Right cardiac atrium (tissue), 5 donors: ENCODE measurements at regions not wholly inside any gene's neighbourhood (a gene's known extent, or its start where the extent isn't known, plus 50 kb on each side); places are given as distances from the start of the nearest gene placed in this dataset.

Experiments used
- ATAC-seq, 2 donors: fragments of 200-7000 bp; cut with Tn5 transposase; one replicate each; pipeline versions ENCODE4 v1.8.0 to v1.9.1; 2020; ENCODE audit warnings: moderate library complexity in 2 of 2, mild to moderate bottlenecking in 1 of 2
- DNase-seq, 3 donors: peaks; one replicate each; pipeline ENCODE4 v3.0.0-alpha.2; 2020
- H3K27ac ChIP-seq: one replicate; pipeline ENCODE4 v1.5.1; 2013; ENCODE audit warnings: mild to moderate bottlenecking, low read length, control low read depth, moderate library complexity
- H3K27me3 ChIP-seq: one replicate; pipeline ENCODE4 v1.6.1; 2013; ENCODE audit not compliant: control insufficient read depth, insufficient read depth
- H3K4me1 ChIP-seq: one replicate; pipeline ENCODE4 v1.6.1; 2013; ENCODE audit warnings: low read length; ENCODE audit not compliant: control insufficient read depth, insufficient read depth
- H3K4me3 ChIP-seq: one replicate; pipeline ENCODE4 v1.5.1; 2013; ENCODE audit warnings: low read length, control low read depth
- H3K9me3 ChIP-seq: one replicate; pipeline ENCODE4 v1.6.1; 2013; ENCODE audit warnings: low read length; ENCODE audit not compliant: control insufficient read depth
- WGBS: extraction: QIAGEN DNeasy Blood & Tissue Kit; methylation state at CpG from one replicate; pipeline ENCODE4 v1.1.7; 2013; 5-methylcytosine and 5-hydroxymethylcytosine counted together
- intact Hi-C, 4 donors: fragments of 100-400 bp; cut with DNase I; formaldehyde crosslinking; loops; one replicate each; pipeline versions ENCODE4 v1.11.0 to v1.14.0; 2022 to 2023
- donor health status: healthy with polysubstance abuse.
- donor health status: DM: no; HTN: yes; CAD: no.
- donor health status: DM: no; HTN: no; CAD: no.
- donor health status: DM: no; HTN: yes; CAD: no; lungs with severe emphysema.
- donor health status: DM: yes; HTN: yes; CAD: no.

GRCh38 chr1:87439821-87440220 lies 111.1 kb downstream of the LMO4 start:
- WGBS: 84% methylated on average over 5 of the region's 5 CpGs
- H3K9me3 ChIP-seq: no peaks in the 10 kb centered on the region
- intact Hi-C loops: no loop called here

DNA sequence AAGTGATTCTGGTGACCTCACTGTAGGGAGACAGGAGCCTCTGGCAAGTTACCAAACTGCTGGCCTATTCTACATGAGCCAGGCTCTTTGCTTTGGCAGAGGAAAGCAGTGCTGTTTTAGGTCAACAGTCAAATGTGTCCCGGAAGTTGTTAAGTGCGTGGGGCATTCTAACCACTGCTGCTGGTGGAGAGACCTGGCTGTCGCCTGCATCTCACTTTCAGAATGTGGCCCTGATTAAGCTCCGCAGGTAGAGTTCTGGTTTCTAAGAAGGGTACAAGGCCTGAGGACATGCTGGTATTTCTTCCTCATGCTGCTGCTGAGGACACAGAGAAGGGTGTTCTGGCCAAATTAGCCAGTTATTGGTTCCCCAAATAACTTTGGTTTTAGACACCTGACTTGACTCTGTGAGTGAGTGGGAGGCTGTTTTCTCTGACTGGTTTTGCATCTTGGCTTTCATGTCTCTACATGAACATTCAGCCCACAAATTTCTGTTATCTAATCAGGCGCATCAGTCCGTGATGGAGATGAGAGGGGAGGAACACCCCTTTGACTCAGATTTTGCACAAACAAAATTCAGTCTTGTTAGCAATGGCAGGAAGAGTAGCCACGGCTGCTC lies 120.8 kb downstream of the LMO4 start:
- 54% methylated on average over 7 of the region's 7 CpGs for WGBS
- peak; percentile 89 to 90 for ATAC-seq
- intact Hi-C loops: no loop called here
- Histone ChIP-seq H3K27me3 (no peaks in the 10 kb centered on the region), H3K27ac (no peak overlapping the region), H3K4me3 (no peak overlapping the region), H3K4me1 (peaks cover 1% of the 10 kb centered on the region), H3K9me3 (no peaks in the 10 kb centered on the region)
- DNase-seq: peak; percentile 42 to 54 (median 48)

More at GRCh38 chr1:87439821-87440220, 111.1 kb downstream of the LMO4 start:
- Histone ChIP-seq H3K4me1 (no peaks in the 10 kb centered on the region), H3K27ac (no peak overlapping the region), H3K4me3 (no peak overlapping the region), H3K27me3 (no peaks in the 10 kb centered on the region)
- DNase-seq: no peak
- no peak for ATAC-seq

- intact Hi-C loops: no loop called here
- H3K27ac ChIP-seq: no peak overlapping the region
- no peak for DNase-seq
- peaks cover 1% of the 10 kb centered on the region for H3K4me1 ChIP-seq
- no peaks in the 10 kb centered on the region for H3K9me3 ChIP-seq
- no peaks in the 10 kb centered on the region for H3K27me3 ChIP-seq
- WGBS: 85% methylated on average over 5 of the region's 5 CpGs
- ATAC-seq: no peak
- no peak overlapping the region for H3K4me3 ChIP-seq
These were observed 121.5 kb downstream of the LMO4 start for GRCh38 chr1:87450136-87450535.

DNA sequence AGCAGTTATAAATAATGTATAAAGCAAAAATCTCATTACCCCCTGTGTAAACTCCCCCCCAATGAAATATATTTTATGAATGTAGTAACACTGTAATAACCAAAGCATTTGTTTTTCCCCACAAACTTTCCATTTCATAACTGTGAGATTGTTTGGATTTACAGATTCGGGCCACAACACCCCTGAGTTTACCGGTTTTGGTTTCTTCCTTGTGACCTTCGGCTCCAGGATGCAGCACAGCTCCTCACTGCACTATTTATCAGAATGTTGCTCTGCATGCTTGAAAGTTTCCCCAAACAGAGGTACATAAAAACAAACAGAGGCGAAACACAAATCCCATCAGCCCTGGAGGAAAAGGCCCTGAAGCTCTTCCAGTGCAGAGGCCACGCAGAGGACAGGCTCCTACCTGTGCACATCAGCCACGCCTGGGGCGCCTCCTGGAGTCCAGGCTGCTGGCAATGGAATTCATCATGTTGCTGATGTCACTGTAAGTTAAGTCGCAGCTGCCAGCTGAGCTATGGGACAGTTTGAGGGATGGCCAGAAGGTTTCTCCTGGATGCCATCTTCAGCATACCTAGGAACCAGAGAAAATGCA lies 122.0 kb downstream of the LMO4 start:
- Histone ChIP-seq H3K4me3 (no peak overlapping the region), H3K27me3 (no peaks in the 10 kb centered on the region), H3K27ac (no peak overlapping the region), H3K9me3 (no peaks in the 10 kb centered on the region), H3K4me1 (peaks cover 1% of the 10 kb centered on the region)
- no peak for ATAC-seq
- DNase-seq: no peak
- 84% methylated on average over 8 of the region's 8 CpGs for WGBS
- intact Hi-C loops: no loop called here

DNA sequence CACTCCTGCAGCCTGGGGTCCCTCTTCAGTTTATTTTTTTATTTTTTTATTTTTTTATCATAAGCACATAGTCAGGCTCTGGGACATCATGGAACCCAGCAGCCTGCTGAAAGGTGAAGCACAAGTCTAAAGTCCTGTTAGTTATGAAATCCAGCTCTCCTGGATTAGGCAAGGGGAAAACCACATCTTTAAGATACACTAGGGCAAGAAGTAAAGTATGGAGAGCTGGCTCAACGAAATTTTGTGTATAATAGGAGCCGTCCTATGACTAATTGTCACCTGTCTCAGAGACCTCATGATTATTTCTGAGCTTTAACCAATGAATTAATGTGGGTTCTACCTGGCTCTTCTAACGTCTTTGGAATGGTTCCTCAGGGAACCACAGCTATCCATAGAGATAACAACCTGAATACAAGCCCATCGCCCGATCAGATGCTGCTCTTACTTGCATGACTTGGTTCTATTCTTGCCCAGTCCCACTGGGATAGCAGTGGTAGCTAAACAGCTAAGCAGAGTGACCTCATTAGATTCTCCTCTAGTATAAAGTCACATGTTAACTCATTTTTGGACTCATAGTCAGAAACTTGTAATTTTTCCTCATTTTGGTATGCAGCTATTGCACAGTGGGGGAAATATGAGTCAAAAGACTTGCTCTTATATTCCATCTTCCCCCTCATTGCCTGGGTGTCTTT lies 122.7 kb downstream of the LMO4 start:
- Histone ChIP-seq H3K4me1 (peaks cover 1% of the 10 kb centered on the region), H3K27me3 (no peaks in the 10 kb centered on the region), H3K4me3 (no peak overlapping the region), H3K27ac (no peak overlapping the region), H3K9me3 (no peaks in the 10 kb centered on the region)
- peak; percentile 71 to 73 for ATAC-seq
- WGBS: 65% methylated on average over 5 of the region's 5 CpGs
- DNase-seq: no peak
- intact Hi-C loops: no loop called here

GRCh38 chr1:87452648-87453047 lies 124.0 kb downstream of the LMO4 start:
- no peaks in the 10 kb centered on the region for H3K27me3 ChIP-seq
- intact Hi-C loops: no loop called here
- H3K27ac ChIP-seq: no peak overlapping the region
- H3K9me3 ChIP-seq: no peaks in the 10 kb centered on the region
- ATAC-seq: no peak
- peaks cover 1% of the 10 kb centered on the region for H3K4me1 ChIP-seq
- no peak overlapping the region for H3K4me3 ChIP-seq
- DNase-seq: no peak

DNA sequence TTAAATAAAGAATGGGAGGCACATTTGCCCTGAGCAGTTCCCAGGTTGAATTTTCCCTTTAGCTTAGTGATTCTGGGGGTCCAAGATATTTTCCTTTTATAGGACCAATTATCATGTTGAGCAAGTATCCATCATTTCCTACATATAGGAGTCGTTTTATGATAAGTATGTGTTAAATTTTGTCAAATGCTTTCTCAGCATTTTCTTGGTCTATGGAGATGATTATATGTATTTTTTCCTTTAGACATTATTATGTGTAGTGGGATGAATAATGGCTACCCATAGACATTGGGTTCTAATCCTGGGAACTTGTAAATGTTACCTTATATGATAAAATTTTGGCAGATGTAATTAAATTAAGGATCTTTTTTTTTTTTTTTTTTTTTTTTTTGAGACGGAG lies 128.7 kb downstream of the LMO4 start:
- Histone ChIP-seq H3K4me1 (no peaks in the 10 kb centered on the region), H3K9me3 (no peaks in the 10 kb centered on the region), H3K4me3 (no peak overlapping the region), H3K27ac (no peak overlapping the region), H3K27me3 (no peaks in the 10 kb centered on the region)
- intact Hi-C loops: no loop called here
- WGBS: 39% methylated on average over 1 of the region's 2 CpGs
- DNase-seq: no peak
- no peak for ATAC-seq

DNA sequence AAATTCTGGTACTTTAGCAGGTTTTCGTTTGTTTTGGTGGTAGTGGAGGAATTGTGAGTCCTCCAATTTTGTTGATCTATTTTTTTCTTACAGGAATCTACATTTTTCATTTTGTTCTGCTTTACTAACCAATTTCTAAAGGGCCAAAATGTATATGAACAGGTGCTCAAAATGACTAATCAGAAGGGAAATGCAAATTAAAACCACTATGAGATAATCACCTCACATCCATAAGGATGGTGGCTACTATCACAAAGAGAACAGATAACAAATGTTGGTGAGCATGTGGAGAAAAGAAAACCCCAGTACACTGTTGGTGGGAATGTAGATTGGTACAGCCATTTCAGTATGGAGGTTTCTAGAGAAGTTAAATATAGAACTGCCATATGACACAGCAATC lies 134.2 kb downstream of the LMO4 start:
- Histone ChIP-seq H3K4me1 (no peaks in the 10 kb centered on the region), H3K27me3 (no peaks in the 10 kb centered on the region), H3K9me3 (no peaks in the 10 kb centered on the region), H3K27ac (no peak overlapping the region), H3K4me3 (no peak overlapping the region)
- intact Hi-C loops: loop anchor here in 1 of 4 donors (10.0 kb wide), 1 partner anchor 128 kb away; no protein-coding TSS in a partner anchor
- WGBS: 93% methylated on average over 1 of the region's 1 CpG
- ATAC-seq (no peak), DNase-seq (no peak)

DNA sequence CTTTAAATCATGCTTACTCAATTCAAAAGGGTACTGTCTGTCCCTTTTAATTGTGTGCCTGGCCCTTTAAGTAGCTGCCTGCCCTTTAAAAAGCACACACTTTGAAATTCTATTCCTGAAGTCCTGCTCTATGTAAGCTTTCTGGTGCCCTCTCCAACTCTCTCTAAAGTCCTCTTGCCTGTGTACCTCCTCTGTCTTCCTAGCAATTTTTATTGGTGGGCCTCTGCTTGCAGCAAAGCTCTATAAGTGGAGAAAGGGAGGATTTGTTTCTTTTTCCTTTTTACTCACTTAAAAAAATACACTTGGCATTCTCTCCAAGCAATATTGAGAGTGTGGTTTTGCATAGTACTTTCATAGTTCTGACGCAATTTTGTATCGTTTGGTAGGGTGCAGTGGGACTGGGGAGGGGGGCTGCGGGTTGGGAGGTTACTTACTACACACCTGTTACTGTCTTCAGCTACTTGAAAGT lies 135.4 kb downstream of the LMO4 start:
- H3K27me3 ChIP-seq: no peaks in the 10 kb centered on the region
- intact Hi-C loops: loop anchor here in 1 of 4 donors (10.0 kb wide), 1 partner anchor 129 kb away; no protein-coding TSS in a partner anchor
- ATAC-seq (peak; percentile 66 to 77), DNase-seq (no peak)
- no peak overlapping the region for H3K27ac ChIP-seq
- no peaks in the 10 kb centered on the region for H3K4me1 ChIP-seq
- H3K9me3 ChIP-seq: no peaks in the 10 kb centered on the region
- no peak overlapping the region for H3K4me3 ChIP-seq
- WGBS: 37% methylated on average over 3 of the region's 3 CpGs

DNA sequence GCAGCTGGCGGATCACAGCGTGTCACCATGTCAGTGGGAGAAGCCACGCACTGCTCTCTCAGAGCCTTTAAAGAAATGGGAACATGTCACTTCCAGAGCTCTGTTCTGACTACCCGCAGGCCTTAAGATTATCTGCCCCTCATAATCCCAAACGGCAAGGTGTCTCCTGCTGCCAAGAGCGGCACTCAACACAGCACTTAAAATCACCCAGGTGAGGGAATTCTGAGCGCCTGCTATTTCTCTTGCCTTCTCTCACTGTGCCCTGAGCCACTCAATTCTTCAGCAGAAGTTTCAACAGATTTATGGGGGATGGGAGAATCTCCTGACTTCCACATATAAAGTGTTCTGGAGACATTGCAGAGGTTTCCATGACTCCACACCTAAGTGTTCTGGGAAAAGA lies 137.9 kb downstream of the LMO4 start:
- H3K27ac ChIP-seq: no peak overlapping the region
- H3K4me1 ChIP-seq: no peaks in the 10 kb centered on the region
- no peaks in the 10 kb centered on the region for H3K9me3 ChIP-seq
- intact Hi-C loops: loop anchor here in 1 of 4 donors (10.0 kb wide), 1 partner anchor 132 kb away; no protein-coding TSS in a partner anchor
- no peak overlapping the region for H3K4me3 ChIP-seq
- ATAC-seq (no peak), DNase-seq (no peak)
- H3K27me3 ChIP-seq: no peaks in the 10 kb centered on the region
- 75% methylated on average over 7 of the region's 7 CpGs for WGBS

GRCh38 chr1:87472716-87473115 lies 144.0 kb downstream of the LMO4 start:
- H3K27me3 ChIP-seq: no peaks in the 10 kb centered on the region
- H3K4me3 ChIP-seq: no peak overlapping the region
- no peak overlapping the region for H3K27ac ChIP-seq
- no peaks in the 10 kb centered on the region for H3K4me1 ChIP-seq
- intact Hi-C loops: no loop called here
- DNase-seq (no peak), ATAC-seq (no peak)
- H3K9me3 ChIP-seq: no peaks in the 10 kb centered on the region
- 93% methylated on average over 4 of the region's 4 CpGs for WGBS
